GM06990 (cell line): ENCODE measurements at regions not wholly inside any gene's neighbourhood (a gene's known extent, or its start where the extent isn't known, plus 50 kb on each side); places are given as distances from the start of the nearest gene placed in this dataset.
"Not testable (repeated sequence)": the region's sequence is repeated elsewhere in the genome, so short reads cannot be mapped to it uniquely, and the experiment has no call there.

Source experiments
- DNase-seq: peaks from one replicate; pipeline ENCODE4 v3.0.0-alpha.2; 2011; ENCODE audit not compliant: insufficient read length; ENCODE audit errors: extremely low read depth
- H3K27me3 ChIP-seq: replicated peaks from 2 replicates; pipeline ENCODE4 v1.6.0; 2011; ENCODE audit warnings: low read length; ENCODE audit not compliant: control insufficient read depth, insufficient read depth
- H3K36me3 ChIP-seq: 2 replicates; pipeline ENCODE4 v1.5.1; 2011; ENCODE audit warnings: low read length; ENCODE audit not compliant: control insufficient read depth, insufficient read depth
- H3K4me3 ChIP-seq: replicated peaks from 2 replicates; pipeline ENCODE4 v1.5.1; 2011; ENCODE audit warnings: low read depth, mild to moderate bottlenecking, control low read depth, low read length
- CTCF ChIP-seq: IDR thresholded peaks from 2 replicates; pipeline ENCODE4 v1.5.1; 2011; ENCODE audit warnings: low read length, control low read depth, mild to moderate bottlenecking, inconsistent platforms; ENCODE audit not compliant: insufficient read depth, poor library complexity, severe bottlenecking

GRCh38 chr2:192628017-192628416 is 433.3 kb upstream of the TMEFF2 start:
- no peaks in the 10 kb centered on the region for H3K27me3 ChIP-seq
- H3K36me3 ChIP-seq, result no peaks in the 10 kb centered on the region
- no peak overlapping the region for H3K4me3 ChIP-seq
- no peak for TF ChIP-seq CTCF
- DNase-seq, result no peak

GRCh38 chr2:192615105-192615504 is 420.4 kb upstream of the TMEFF2 start:
- H3K36me3 ChIP-seq, result no peaks in the 10 kb centered on the region

GRCh38 chr2:192604295-192604694 is 409.6 kb upstream of the TMEFF2 start:
- no peak for DNase-seq

More at GRCh38 chr2:192615105-192615504, 420.4 kb upstream of the TMEFF2 start:
- no peaks in the 10 kb centered on the region for H3K27me3 ChIP-seq
- no peak for DNase-seq
- no peak overlapping the region for H3K4me3 ChIP-seq
- no peak for TF ChIP-seq CTCF

GRCh38 chr2:192598649-192599048 is 403.9 kb upstream of the TMEFF2 start:
- not testable (repeated sequence) for H3K36me3 ChIP-seq, DNase-seq, H3K4me3 ChIP-seq, H3K27me3 ChIP-seq

More at GRCh38 chr2:192604295-192604694, 409.6 kb upstream of the TMEFF2 start:
- H3K36me3 ChIP-seq, result no peaks in the 10 kb centered on the region
- no peak overlapping the region for H3K4me3 ChIP-seq
- TF ChIP-seq CTCF, result no peak
- no peaks in the 10 kb centered on the region for H3K27me3 ChIP-seq

- no peak for DNase-seq
- Histone ChIP-seq H3K27me3 (no peaks in the 10 kb centered on the region), H3K36me3 (no peaks in the 10 kb centered on the region), H3K4me3 (no peak overlapping the region)
- no peak for TF ChIP-seq CTCF
Observed at GRCh38 chr2:192593561-192593960, 398.8 kb upstream of the TMEFF2 start.

- no peaks in the 10 kb centered on the region for H3K27me3 ChIP-seq
- no peak for TF ChIP-seq CTCF
- DNase-seq, result no peak
- no peaks in the 10 kb centered on the region for H3K36me3 ChIP-seq
- no peak overlapping the region for H3K4me3 ChIP-seq
Observed at GRCh38 chr2:192591617-192592016, 396.9 kb upstream of the TMEFF2 start.
